VCaP (cell line): ENCODE measurements at regions not wholly inside any gene's neighbourhood (a gene's known extent, or its start where the extent isn't known, plus 50 kb on each side); places are given as distances from the start of the nearest gene placed in this dataset.
A peak's percentile ranks its signal among the peaks of the same experiment; 100 is the strongest.

ENCODE experiments used
- H3K27ac ChIP-seq: fragments of 450-650 bp; 2 replicates; pipeline ENCODE4 v1.5.1; 2017
- CTCF ChIP-seq: fragments of 450-650 bp; conservative IDR thresholded peaks from 2 replicates; pipeline ENCODE4 v1.5.1; 2017; ENCODE audit warnings: mild to moderate bottlenecking, moderate library complexity

GRCh38 chr1:5513179-5513578, 479.0 kb downstream of the NPHP4 start:
- TF ChIP-seq CTCF = no peak

GRCh38 chr1:5511381-5512097, 480.7 kb downstream of the NPHP4 start:
- no peak for TF ChIP-seq CTCF
- H3K27ac ChIP-seq = peak overlapping the region; percentile 31; the same call in 1 of the 2 replicates

More at GRCh38 chr1:5513179-5513578, 479.0 kb downstream of the NPHP4 start:
- H3K27ac ChIP-seq = peak overlapping the region; percentile 62

GRCh38 chr1:5509664-5510452, 482.4 kb downstream of the NPHP4 start:
- TF ChIP-seq CTCF = peak; percentile 98
- no peak overlapping the region for H3K27ac ChIP-seq

GRCh38 chr1:5508669-5509330, 483.4 kb downstream of the NPHP4 start:
- no peak overlapping the region for H3K27ac ChIP-seq
- TF ChIP-seq CTCF = no peak

- TF ChIP-seq CTCF = no peak
- H3K27ac ChIP-seq = no peak overlapping the region
Measured at GRCh38 chr1:5507340-5507739, 484.9 kb downstream of the NPHP4 start.

GRCh38 chr1:5506634-5507033, 485.6 kb downstream of the NPHP4 start:
- TF ChIP-seq CTCF = no peak
- no peak overlapping the region for H3K27ac ChIP-seq

- no peak for TF ChIP-seq CTCF
- no peak overlapping the region for H3K27ac ChIP-seq
Measured at GRCh38 chr1:5505944-5506343, 486.3 kb downstream of the NPHP4 start.
